A204.1 (cell line): ENCODE measurements at regions not wholly inside any gene's neighbourhood (a gene's known extent, or its start where the extent isn't known, plus 50 kb on each side); places are given as distances from the start of the nearest gene placed in this dataset.

Experiments used
- FAIRE-seq: peaks from 2 replicates; lab custom pipeline; 2012; peaks lifted over from hg19 to GRCh38; lab: Jason Lieb, UNC

DNA sequence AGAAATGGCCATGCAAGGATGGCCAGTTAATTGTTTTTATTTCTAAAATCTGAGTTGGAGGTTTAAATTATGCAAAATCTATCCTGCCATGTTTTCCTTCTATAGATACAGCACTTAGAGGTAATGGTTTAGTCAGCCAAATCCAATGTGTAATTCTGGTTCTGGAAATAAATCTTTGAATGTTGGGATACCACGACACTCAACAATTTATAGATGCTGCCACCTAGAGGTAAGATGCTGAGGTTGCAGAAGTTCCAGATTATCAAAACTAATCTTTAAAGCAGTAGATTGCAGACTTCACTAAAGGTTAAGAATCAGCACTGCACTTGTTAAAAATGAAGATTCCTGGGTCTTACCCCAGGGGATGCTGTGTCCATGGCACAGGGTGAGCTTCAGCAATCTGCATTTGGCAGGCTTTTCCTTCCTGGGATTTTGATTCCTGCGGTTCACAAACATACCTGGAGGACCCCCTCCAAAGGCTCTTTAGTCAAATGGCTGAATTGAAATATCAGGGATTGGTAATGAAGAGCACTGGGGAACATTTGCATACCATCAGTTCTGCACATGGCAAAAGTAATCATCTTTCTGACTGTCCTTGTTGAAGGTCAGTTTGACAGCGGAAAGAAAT, 53.4 kb upstream of the ANO4 start:
- peak; percentile 89 for FAIRE-seq

DNA sequence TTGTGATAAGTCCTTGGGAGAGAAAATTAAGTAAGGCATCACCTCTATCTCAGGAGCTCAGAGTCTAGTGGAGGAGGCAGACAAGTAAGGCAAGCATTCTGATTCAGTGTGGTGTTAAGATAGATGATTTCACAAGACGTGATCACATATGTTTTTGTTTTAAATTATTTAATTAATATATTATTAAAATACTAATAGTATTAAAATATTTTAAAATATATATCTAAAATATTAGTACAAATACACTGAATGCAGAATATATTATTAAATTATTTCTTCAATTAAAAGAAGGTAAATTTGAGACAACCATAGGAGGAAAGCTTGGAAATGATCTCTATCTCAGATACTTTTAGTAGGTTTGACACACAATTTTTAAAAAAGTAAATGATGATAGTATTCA, 51.5 kb upstream of the ANO4 start:
- FAIRE-seq: peak; percentile 23
